ENCODE measurements at regions not wholly inside any gene's neighbourhood (a gene's known extent, or its start where the extent isn't known, plus 50 kb on each side); places are given as distances from the start of the nearest gene placed in this dataset.

GRCh38 chr7:126215785-126216184 lies 1037.0 kb downstream of the GRM8 start:
- no peaks in the 10 kb centered on the region for H3K27me3 ChIP-seq (ENCODE audit: control insufficient read depth in 2 of 2, insufficient read depth in 2 of 2, low read length in 2 of 2)
- CTCF ChIA-PET (ENCODE audit: low intra/inter-chr PET ratio) = no interaction called here
- H4K20me1 ChIP-seq (replicated peaks; ENCODE audit: control insufficient read depth, insufficient read depth, low read length) = no peaks in the 10 kb centered on the region
- in situ Hi-C loops (cut with MboI) (no loop called here), intact Hi-C loops (cut with micrococcal nuclease) (no loop called here)
- DNase-seq (ENCODE audit: extremely low read depth in 1 of 4, low spot score in 3 of 4) (no peak), FAIRE-seq (no peak), ATAC-seq (no peak)
- H3K36me3 ChIP-seq (ENCODE audit: control insufficient read depth, insufficient read depth, low read length) = no peaks in the 10 kb centered on the region
- H3K9me1 ChIP-seq (ENCODE audit: control insufficient read depth, insufficient read depth, low read length) = no peaks in the 10 kb centered on the region
- POLR2A ChIA-PET = no interaction called here
- no peak overlapping the region for H3K4me2 ChIP-seq (ENCODE audit: insufficient read depth, low read length)
- BruUV-seq (replicated peaks) = no TSS peak
- no peak overlapping the region for H2AFZ ChIP-seq (ENCODE audit: low read depth, low read length)
- no peak overlapping the region for H3K9ac ChIP-seq (ENCODE audit: insufficient read depth in 1 of 2, low read depth in 2 of 2, low read length in 2 of 2)
- no peaks in the 10 kb centered on the region; the same call in 1 of the 2 replicates for H3K9me3 ChIP-seq (replicated peaks; ENCODE audit: control insufficient read depth, insufficient read depth, low read depth, low read length)
- no peak overlapping the region for H3K4me3 ChIP-seq
- TF ChIP-seq CBX1 (IDR thresholded peaks at IDR 0.05; ENCODE audit: low read depth) (no peak), HLTF (IDR thresholded peaks at IDR 0.05) (no peak), AFF4 (CRISPR knock-in tag; IDR thresholded peaks at IDR 0.05) (no peak), ZNF23 (CRISPR knock-in tag; IDR thresholded peaks at IDR 0.05) (no peak), ZMIZ1 (IDR thresholded peaks at IDR 0.05; ENCODE audit: low read depth in 2 of 2, low read length in 2 of 2) (no peak), CREB3L1 (IDR thresholded peaks at IDR 0.05; ENCODE audit: borderline replicate concordance, low read depth) (no peak), GATAD2B (IDR thresholded peaks at IDR 0.05; ENCODE audit: borderline replicate concordance) (no peak)
- TF ChIP-seq, protein P1, sequence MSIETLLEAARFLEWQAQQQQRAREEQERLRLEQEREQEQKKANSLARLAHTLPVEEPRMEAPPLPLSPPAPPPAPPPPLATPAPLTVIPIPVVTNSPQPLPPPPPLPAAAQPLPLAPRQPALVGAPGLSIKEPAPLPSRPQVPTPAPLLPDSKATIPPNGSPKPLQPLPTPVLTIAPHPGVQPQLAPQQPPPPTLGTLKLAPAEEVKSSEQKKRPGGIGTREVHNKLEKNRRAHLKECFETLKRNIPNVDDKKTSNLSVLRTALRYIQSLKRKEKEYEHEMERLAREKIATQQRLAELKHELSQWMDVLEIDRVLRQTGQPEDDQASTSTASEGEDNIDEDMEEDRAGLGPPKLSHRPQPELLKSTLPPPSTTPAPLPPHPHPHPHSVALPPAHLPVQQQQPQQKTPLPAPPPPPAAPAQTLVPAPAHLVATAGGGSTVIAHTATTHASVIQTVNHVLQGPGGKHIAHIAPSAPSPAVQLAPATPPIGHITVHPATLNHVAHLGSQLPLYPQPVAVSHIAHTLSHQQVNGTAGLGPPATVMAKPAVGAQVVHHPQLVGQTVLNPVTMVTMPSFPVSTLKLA (conservative IDR thresholded peaks at IDR 0.05) = no peak
- TF ChIP-seq, protein P2, sequence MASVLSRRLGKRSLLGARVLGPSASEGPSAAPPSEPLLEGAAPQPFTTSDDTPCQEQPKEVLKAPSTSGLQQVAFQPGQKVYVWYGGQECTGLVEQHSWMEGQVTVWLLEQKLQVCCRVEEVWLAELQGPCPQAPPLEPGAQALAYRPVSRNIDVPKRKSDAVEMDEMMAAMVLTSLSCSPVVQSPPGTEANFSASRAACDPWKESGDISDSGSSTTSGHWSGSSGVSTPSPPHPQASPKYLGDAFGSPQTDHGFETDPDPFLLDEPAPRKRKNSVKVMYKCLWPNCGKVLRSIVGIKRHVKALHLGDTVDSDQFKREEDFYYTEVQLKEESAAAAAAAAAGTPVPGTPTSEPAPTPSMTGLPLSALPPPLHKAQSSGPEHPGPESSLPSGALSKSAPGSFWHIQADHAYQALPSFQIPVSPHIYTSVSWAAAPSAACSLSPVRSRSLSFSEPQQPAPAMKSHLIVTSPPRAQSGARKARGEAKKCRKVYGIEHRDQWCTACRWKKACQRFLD (CRISPR knock-in tag; IDR thresholded peaks at IDR 0.05) = no peak
- WGBS (ENCODE audit: insufficient coverage, low coverage, missing lambda C conversion rate) = 0% methylated on average over 2 of the region's 2 CpGs
- H3K27ac ChIP-seq (ENCODE audit: extremely low read depth, low read depth, low read length) = no peak overlapping the region
- no peaks in the 10 kb centered on the region for H3K79me2 ChIP-seq (ENCODE audit: control insufficient read depth, insufficient read depth, low read length)
- no peaks in the 10 kb centered on the region for H3K4me1 ChIP-seq (replicated peaks in 1 of 2; ENCODE audit: control insufficient read depth in 2 of 2, insufficient read depth in 2 of 2, low read length in 2 of 2)
